Naive thymus-derived CD4-positive, alpha-beta T cell (primary cell): ENCODE measurements at regions not wholly inside any gene's neighbourhood (a gene's known extent, or its start where the extent isn't known, plus 50 kb on each side); places are given as distances from the start of the nearest gene placed in this dataset.

Experiments
- ATAC-seq: fragments of 150-1000 bp; cut with Tn5 transposase; 2 replicates; pipeline ENCODE4 v1.10.0; 2021; ENCODE audit warnings: mild to moderate bottlenecking, moderate library complexity
- CTCF ChIA-PET: fragments of 350-600 bp; sonication (Branson Sonifier 250); formaldehyde crosslinking; loops from one replicate; lab custom pipeline; 2021; ENCODE audit warnings: antibody characterized with exemption; lab: Charles Lee
- POLR2A ChIA-PET: fragments of 350-600 bp; sonication (Branson Sonifier 250); formaldehyde crosslinking; loops from one replicate; lab custom pipeline; 2021; ENCODE audit warnings: antibody characterized with exemption, inconsistent platforms; lab: Charles Lee
- DNase-seq, 9 donors: peaks; one replicate each; pipeline versions ENCODE4 v3.0.0 to v3.0.0-alpha.2; 2020 to 2022; ENCODE audit warnings: mixed read lengths in 1 of 9
- H3K27ac ChIP-seq: one replicate; pipeline ENCODE4 v1.7.0; 2013; ENCODE audit warnings: mild to moderate bottlenecking, low read depth, low read length, moderate library complexity
- H3K27me3 ChIP-seq, 2 donors: one replicate each; pipeline ENCODE4 v1.7.0; 2013; ENCODE audit warnings: low read length in 2 of 2, mild to moderate bottlenecking in 2 of 2, moderate library complexity in 2 of 2; ENCODE audit not compliant: control insufficient read depth in 2 of 2, insufficient read depth in 2 of 2
- H3K36me3 ChIP-seq, 3 experiments: 1 replicate in 2 of 3; 2 replicates in 1 of 3; pipeline ENCODE4 v1.7.0; 2013; ENCODE audit warnings: low read length in 3 of 3, mild to moderate bottlenecking in 3 of 3, moderate library complexity in 1 of 3; ENCODE audit not compliant: insufficient read depth in 3 of 3, control insufficient read depth in 2 of 3
- H3K4me1 ChIP-seq, 2 donors: one replicate each; pipeline ENCODE4 v1.7.0; 2013; ENCODE audit warnings: low read length in 2 of 2, mild to moderate bottlenecking in 2 of 2, moderate library complexity in 1 of 2; ENCODE audit not compliant: control insufficient read depth in 2 of 2, insufficient read depth in 2 of 2
- H3K4me3 ChIP-seq: 2 replicates; pipeline ENCODE4 v1.7.0; 2013; ENCODE audit warnings: mild to moderate bottlenecking, low read length
- H3K9me3 ChIP-seq, 3 experiments: 1 replicate in 2 of 3; 2 replicates in 1 of 3; pipeline ENCODE4 v1.7.0; 2013; ENCODE audit warnings: low read length in 3 of 3; ENCODE audit not compliant: control insufficient read depth in 2 of 3
- H3K27ac Mint-ChIP-seq, 9 donors: one replicate each; pipeline ENCODE4 v1.8.0; 2020 to 2022; ENCODE audit warnings: mixed read lengths in 9 of 9, mild to moderate bottlenecking in 8 of 9, moderate library complexity in 5 of 9, inconsistent platforms in 2 of 9
- H3K27me3 Mint-ChIP-seq, 5 donors: one replicate each; pipeline ENCODE4 v1.8.0; 2021 to 2022; ENCODE audit warnings: mixed read lengths in 5 of 5, mild to moderate bottlenecking in 1 of 5
- H3K36me3 Mint-ChIP-seq, 5 donors: one replicate each; pipeline ENCODE4 v1.8.0; 2020 to 2022; ENCODE audit warnings: mixed read lengths in 5 of 5, mild to moderate bottlenecking in 3 of 5, inconsistent platforms in 1 of 5
- H3K4me1 Mint-ChIP-seq, 7 donors: one replicate each; pipeline ENCODE4 v1.8.0; 2020 to 2022; ENCODE audit warnings: mixed read lengths in 7 of 7, mild to moderate bottlenecking in 3 of 7, inconsistent platforms in 1 of 7
- H3K4me3 Mint-ChIP-seq, 10 donors: one replicate each; pipeline ENCODE4 v1.8.0; 2020 to 2022; ENCODE audit warnings: mild to moderate bottlenecking in 10 of 10, mixed read lengths in 10 of 10, moderate library complexity in 6 of 10, inconsistent platforms in 2 of 10
- H3K9me3 Mint-ChIP-seq, 11 donors: one replicate each; pipeline ENCODE4 v1.8.0; 2020 to 2022; ENCODE audit warnings: mixed read lengths in 11 of 11, mild to moderate bottlenecking in 4 of 11, inconsistent platforms in 1 of 11, moderate library complexity in 1 of 11
- intact Hi-C, 2 donors: fragments of 100-400 bp; cut with micrococcal nuclease; formaldehyde crosslinking; loops; one replicate each; pipeline ENCODE4 v1.15.1; 2023

DNA sequence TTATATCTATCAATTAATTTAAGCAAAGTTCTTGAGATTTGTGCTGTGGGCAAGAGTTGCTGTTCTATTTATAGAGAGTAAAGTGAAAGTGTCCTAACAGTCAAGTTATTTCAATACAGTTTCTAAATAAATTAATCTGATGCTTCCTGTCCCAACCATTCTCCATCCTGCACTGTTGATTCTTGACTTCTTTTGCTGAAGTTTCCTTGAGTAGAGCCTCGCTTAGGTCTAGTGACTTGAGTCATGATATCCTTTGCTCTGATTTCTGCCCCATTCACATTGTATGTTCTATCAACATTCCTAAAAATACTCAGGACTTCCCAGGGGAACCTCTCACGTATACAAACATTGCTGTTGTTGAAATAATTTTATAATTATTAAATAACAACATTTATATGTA, 498.4 kb upstream of the ALCAM start:
- H3K27ac Mint-ChIP-seq = no peak overlapping the region
- H3K4me3 Mint-ChIP-seq = no peak overlapping the region
- H3K4me1 Mint-ChIP-seq = no peaks in the 10 kb centered on the region
- H3K4me1 ChIP-seq = no peaks in the 10 kb centered on the region
- ATAC-seq (no peak), DNase-seq (no peak)
- no peaks in the 10 kb centered on the region for H3K36me3 Mint-ChIP-seq
- no peak overlapping the region for H3K4me3 ChIP-seq
- peaks cover 0 to 4% (median 0%) of the 10 kb centered on the region in 11 donors for H3K9me3 Mint-ChIP-seq
- H3K27me3 Mint-ChIP-seq = peaks cover 0 to 1% (median 0%) of the 10 kb centered on the region in 5 donors
- CTCF ChIA-PET = no interaction called here
- H3K36me3 ChIP-seq = no peaks in the 10 kb centered on the region
- intact Hi-C loops = no loop called here
- no peak overlapping the region for H3K27ac ChIP-seq
- no peaks in the 10 kb centered on the region for H3K27me3 ChIP-seq
- POLR2A ChIA-PET = no interaction called here
- H3K9me3 ChIP-seq = no peaks in the 10 kb centered on the region

DNA sequence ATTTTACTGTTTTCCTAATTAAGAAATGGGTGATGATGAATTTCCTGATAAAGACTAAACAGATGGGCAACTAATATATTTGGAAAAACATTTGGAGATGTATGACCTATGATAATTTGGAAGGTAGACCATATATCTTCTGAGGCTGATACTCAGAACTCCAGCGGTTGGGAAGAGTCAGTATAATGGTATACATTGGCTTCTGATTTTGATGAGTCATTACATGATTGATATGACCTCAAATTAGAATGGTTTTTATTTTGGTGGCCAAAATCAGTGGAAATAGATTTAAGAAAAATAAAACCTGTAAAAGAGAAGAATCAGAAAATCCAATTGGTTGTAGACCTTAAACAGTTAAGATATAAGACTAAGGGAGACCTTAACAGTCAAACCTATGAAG, 496.4 kb upstream of the ALCAM start:
- intact Hi-C loops = no loop called here
- H3K27me3 Mint-ChIP-seq = no peaks in the 10 kb centered on the region
- H3K4me3 Mint-ChIP-seq = no peak overlapping the region
- ATAC-seq (no peak), DNase-seq (no peak)
- H3K4me1 Mint-ChIP-seq = no peaks in the 10 kb centered on the region
- POLR2A ChIA-PET = no interaction called here
- H3K27ac Mint-ChIP-seq = no peak overlapping the region
- H3K27ac ChIP-seq = no peak overlapping the region
- no peaks in the 10 kb centered on the region for H3K36me3 Mint-ChIP-seq
- H3K9me3 Mint-ChIP-seq = peaks cover 0 to 4% (median 0%) of the 10 kb centered on the region in 11 donors
- H3K4me3 ChIP-seq = no peak overlapping the region
- H3K36me3 ChIP-seq = no peaks in the 10 kb centered on the region
- H3K9me3 ChIP-seq = no peaks in the 10 kb centered on the region
- H3K27me3 ChIP-seq = no peaks in the 10 kb centered on the region
- CTCF ChIA-PET = no interaction called here
- H3K4me1 ChIP-seq = no peaks in the 10 kb centered on the region

DNA sequence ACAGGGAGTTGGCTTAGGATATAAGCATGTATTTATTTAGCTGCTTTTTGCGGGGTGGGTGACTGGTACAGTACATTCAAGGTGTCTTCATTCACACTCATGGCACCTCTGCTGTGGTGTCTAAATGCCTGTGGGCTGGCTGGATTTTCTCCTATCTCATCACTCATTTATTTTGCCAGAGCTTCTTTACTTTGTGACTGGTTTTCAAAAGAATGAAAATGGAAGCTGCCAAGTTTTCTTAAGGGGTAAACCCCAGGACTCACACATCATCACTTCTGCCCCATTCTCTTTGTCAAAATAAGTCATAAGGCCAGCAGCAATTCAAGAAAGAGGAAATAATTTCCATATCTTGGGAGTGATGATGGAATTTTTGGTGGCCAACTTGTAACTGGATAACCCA, 493.4 kb upstream of the ALCAM start:
- POLR2A ChIA-PET = no interaction called here
- ATAC-seq (no peak), DNase-seq (no peak)
- intact Hi-C loops = no loop called here
- Mint-ChIP-seq H3K9me3 (peaks cover 0 to 5% (median 0%) of the 10 kb centered on the region in 11 donors), H3K4me1 (no peaks in the 10 kb centered on the region), H3K36me3 (no peaks in the 10 kb centered on the region), H3K4me3 (no peak overlapping the region), H3K27ac (no peak overlapping the region), H3K27me3 (no peaks in the 10 kb centered on the region)
- CTCF ChIA-PET = no interaction called here
- no peaks in the 10 kb centered on the region for H3K9me3 ChIP-seq
- no peaks in the 10 kb centered on the region for H3K4me1 ChIP-seq
- H3K4me3 ChIP-seq = no peak overlapping the region
- no peaks in the 10 kb centered on the region for H3K36me3 ChIP-seq
- no peaks in the 10 kb centered on the region for H3K27me3 ChIP-seq
- no peak overlapping the region for H3K27ac ChIP-seq

DNA sequence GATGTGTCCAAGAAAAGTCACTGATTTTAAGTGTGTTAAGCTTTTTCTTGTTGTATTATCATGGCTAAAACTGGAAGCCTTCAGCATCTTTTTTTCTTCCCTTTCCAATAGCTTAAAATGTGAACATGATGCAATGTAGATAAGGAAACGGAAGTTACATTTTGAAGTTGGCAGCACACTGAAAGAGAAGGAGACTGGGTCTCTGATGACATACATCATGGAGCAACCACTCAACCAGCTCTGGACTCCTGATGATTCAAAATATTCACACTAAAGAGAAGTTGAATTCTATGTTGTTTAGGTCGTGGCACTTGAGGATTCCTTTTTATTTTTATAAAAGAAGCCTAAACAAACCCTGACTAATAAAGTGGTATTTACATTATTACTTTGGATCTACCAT, 488.3 kb upstream of the ALCAM start:
- no peaks in the 10 kb centered on the region for H3K36me3 ChIP-seq
- Mint-ChIP-seq H3K27me3 (no peaks in the 10 kb centered on the region), H3K9me3 (peaks cover 0 to 5% (median 0%) of the 10 kb centered on the region in 11 donors), H3K4me3 (no peak overlapping the region), H3K36me3 (no peaks in the 10 kb centered on the region), H3K4me1 (no peaks in the 10 kb centered on the region), H3K27ac (no peak overlapping the region)
- no peak for DNase-seq
- H3K4me3 ChIP-seq = no peak overlapping the region
- intact Hi-C loops = no loop called here
- no peak overlapping the region for H3K27ac ChIP-seq
- no peaks in the 10 kb centered on the region for H3K27me3 ChIP-seq
- no peak for ATAC-seq
- H3K4me1 ChIP-seq = no peaks in the 10 kb centered on the region
- no peaks in the 10 kb centered on the region for H3K9me3 ChIP-seq
- POLR2A ChIA-PET = no interaction called here
- CTCF ChIA-PET = interaction anchor here (0.6 kb wide), 1 partner anchor 1725 kb away, joined by 3 read pairs; no protein-coding TSS in a partner anchor

DNA sequence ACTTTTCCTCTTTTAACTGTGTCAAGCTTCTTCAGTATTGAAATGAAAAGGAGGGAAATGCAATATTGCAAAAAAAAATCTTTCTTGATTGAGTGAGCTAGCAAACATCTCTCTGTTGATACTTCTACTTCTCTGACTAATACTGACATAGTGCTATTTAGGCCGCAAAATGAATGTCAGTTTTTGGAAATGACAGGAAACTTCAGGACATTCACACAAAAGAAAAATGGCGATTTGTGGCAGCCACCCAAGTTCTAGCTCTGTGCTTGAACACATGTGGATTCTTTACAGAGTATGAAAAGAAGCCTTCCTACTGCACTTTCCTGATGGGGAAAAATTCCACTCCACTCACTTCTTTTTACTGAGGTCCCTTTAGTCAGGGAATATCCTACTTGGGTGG, 486.8 kb upstream of the ALCAM start:
- POLR2A ChIA-PET = no interaction called here
- no peak overlapping the region for H3K4me3 ChIP-seq
- Mint-ChIP-seq H3K27ac (no peak overlapping the region), H3K4me3 (no peak overlapping the region), H3K27me3 (no peaks in the 10 kb centered on the region), H3K36me3 (no peaks in the 10 kb centered on the region), H3K9me3 (peaks cover 0 to 5% (median 0%) of the 10 kb centered on the region in 11 donors), H3K4me1 (no peaks in the 10 kb centered on the region)
- no peak overlapping the region for H3K27ac ChIP-seq
- H3K4me1 ChIP-seq = no peaks in the 10 kb centered on the region
- no peaks in the 10 kb centered on the region for H3K27me3 ChIP-seq
- intact Hi-C loops = no loop called here
- no peaks in the 10 kb centered on the region for H3K36me3 ChIP-seq
- CTCF ChIA-PET = no interaction called here
- no peak for DNase-seq
- no peaks in the 10 kb centered on the region for H3K9me3 ChIP-seq
- no peak for ATAC-seq

DNA sequence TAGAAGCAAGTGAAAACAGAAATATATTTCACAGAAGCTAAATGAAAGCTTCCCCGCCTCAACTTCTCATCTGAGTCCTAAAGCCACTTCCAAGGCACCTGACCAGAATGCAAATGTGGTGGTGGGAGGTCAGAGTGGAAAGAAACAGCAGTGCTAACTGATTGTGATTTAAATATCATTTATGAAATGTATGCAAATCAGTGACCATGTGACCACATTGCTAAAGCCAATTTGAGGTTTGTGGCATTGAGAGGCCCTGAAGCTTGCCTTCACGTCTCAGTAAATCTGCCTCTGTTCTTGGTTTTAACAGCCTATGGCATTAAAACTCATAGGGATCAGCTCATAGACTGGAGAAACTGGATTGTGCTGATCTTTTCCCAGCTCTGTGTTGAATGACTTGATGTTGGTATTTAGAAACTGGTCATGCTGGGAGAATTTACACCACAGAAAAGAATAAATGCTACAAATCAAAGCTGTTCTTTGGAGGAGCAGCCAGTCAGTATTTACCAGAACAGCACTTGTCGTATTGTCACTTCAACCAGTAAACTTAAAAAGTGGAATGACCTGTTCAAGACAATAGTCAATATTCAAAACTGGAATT, 481.4 kb upstream of the ALCAM start:
- no peaks in the 10 kb centered on the region for H3K4me1 Mint-ChIP-seq
- H3K36me3 ChIP-seq = no peaks in the 10 kb centered on the region

DNA sequence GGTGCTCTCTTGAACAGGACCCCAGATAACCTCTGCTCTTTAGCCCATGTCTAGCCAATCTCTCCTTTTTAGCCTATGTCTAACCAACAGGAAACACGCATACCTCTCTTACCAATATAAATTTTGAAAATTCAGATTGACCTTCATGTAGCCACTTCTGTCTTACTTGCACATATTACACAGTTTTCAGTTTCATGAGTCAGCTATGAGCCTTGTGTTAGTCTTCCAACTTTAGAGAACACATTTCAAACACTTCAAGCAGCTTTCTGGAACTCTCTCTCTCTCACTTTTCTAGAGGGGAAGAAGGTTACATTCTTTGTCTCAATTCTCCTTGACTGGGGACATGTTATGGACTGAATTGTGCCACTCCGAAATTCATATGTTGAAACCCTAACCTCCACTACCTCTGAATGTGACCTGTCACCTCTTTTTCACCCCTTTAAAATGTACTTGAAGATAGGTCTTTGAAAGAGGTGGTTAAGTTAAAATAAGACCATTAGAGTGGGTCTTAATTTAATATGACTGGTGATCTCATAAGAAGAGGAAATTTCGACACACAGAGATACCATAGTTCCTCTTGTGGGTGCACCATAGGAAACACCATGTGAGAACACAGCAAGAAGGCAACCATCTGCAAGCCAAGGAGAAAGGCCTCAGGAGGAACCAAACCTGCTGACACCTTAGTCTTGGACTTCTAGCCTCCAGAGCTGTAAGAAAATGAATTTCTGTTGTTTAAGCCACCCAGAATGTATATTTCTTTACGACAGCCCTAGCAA, 480.3 kb upstream of the ALCAM start:
- DNase-seq (no peak), ATAC-seq (no peak)
- Mint-ChIP-seq H3K27ac (peak overlapping the region in 1 of 9 donors; percentile 13), H3K27me3 (no peaks in the 10 kb centered on the region), H3K36me3 (no peaks in the 10 kb centered on the region), H3K4me1 (no peaks in the 10 kb centered on the region), H3K9me3 (peaks cover 0 to 4% (median 0%) of the 10 kb centered on the region in 11 donors), H3K4me3 (no peak overlapping the region)
- H3K27me3 ChIP-seq = no peaks in the 10 kb centered on the region
- H3K4me3 ChIP-seq = no peak overlapping the region
- intact Hi-C loops = no loop called here
- no peaks in the 10 kb centered on the region for H3K9me3 ChIP-seq
- H3K27ac ChIP-seq = no peak overlapping the region
- no peaks in the 10 kb centered on the region for H3K4me1 ChIP-seq
- CTCF ChIA-PET = interaction anchor here (0.6 kb wide), 1 partner anchor 185 kb away, joined by 5 read pairs; no protein-coding TSS in a partner anchor
- POLR2A ChIA-PET = no interaction called here
- H3K36me3 ChIP-seq = no peaks in the 10 kb centered on the region

More for the DNA sequence above, 481.4 kb upstream of the ALCAM start:
- Histone ChIP-seq H3K27ac (no peak overlapping the region), H3K9me3 (no peaks in the 10 kb centered on the region), H3K4me3 (no peak overlapping the region), H3K27me3 (no peaks in the 10 kb centered on the region), H3K4me1 (no peaks in the 10 kb centered on the region)
- ATAC-seq (no peak), DNase-seq (no peak)
- ChIA-PET CTCF (no interaction called here), POLR2A (no interaction called here)
- Mint-ChIP-seq H3K4me3 (no peak overlapping the region), H3K27ac (no peak overlapping the region), H3K36me3 (no peaks in the 10 kb centered on the region), H3K9me3 (peaks cover 0 to 4% (median 0%) of the 10 kb centered on the region in 11 donors), H3K27me3 (no peaks in the 10 kb centered on the region)
- intact Hi-C loops = no loop called here
